SH-SY5Y (cell line): ENCODE measurements at regions not wholly inside any gene's neighbourhood (a gene's known extent, or its start where the extent isn't known, plus 50 kb on each side); places are given as distances from the start of the nearest gene placed in this dataset.

ENCODE experiments used
- GATA2 ChIP-seq: IDR thresholded peaks from 2 replicates; pipeline ENCODE4 v1.6.1; 2011; ENCODE audit warnings: mild to moderate bottlenecking, low read depth, low read length
- GATA3 ChIP-seq: IDR thresholded peaks from 2 replicates; pipeline ENCODE4 v1.6.1; 2011; ENCODE audit warnings: low read depth, mild to moderate bottlenecking, low read length, moderate library complexity

- no peak for TF ChIP-seq GATA2
- no peak for TF ChIP-seq GATA3
Observed at GRCh38 chr1:4307468-4307845, 347.0 kb upstream of the AJAP1 start.

GRCh38 chr1:4307911-4308545 lies 346.4 kb upstream of the AJAP1 start:
- no peak for TF ChIP-seq GATA3
- no peak for TF ChIP-seq GATA2

GRCh38 chr1:4308806-4309205 lies 345.6 kb upstream of the AJAP1 start:
- TF ChIP-seq GATA3 (no peak), GATA2 (no peak)

- TF ChIP-seq GATA2 (no peak), GATA3 (no peak)
Observed at GRCh38 chr1:4309676-4310320, 344.6 kb upstream of the AJAP1 start.

- no peak for TF ChIP-seq GATA3
- TF ChIP-seq GATA2: no peak
Observed at GRCh38 chr1:4310396-4310923, 343.9 kb upstream of the AJAP1 start.

GRCh38 chr1:4312024-4312423 lies 342.4 kb upstream of the AJAP1 start:
- no peak for TF ChIP-seq GATA3
- TF ChIP-seq GATA2: no peak

GRCh38 chr1:4315202-4315601 lies 339.2 kb upstream of the AJAP1 start:
- TF ChIP-seq GATA2 (no peak), GATA3 (no peak)

- no peak for TF ChIP-seq GATA2
- no peak for TF ChIP-seq GATA3
Observed at GRCh38 chr1:4317207-4317606, 337.2 kb upstream of the AJAP1 start.

- TF ChIP-seq GATA2: no peak
- no peak for TF ChIP-seq GATA3
Observed at GRCh38 chr1:4318720-4319119, 335.7 kb upstream of the AJAP1 start.

GRCh38 chr1:4319496-4319895 lies 334.9 kb upstream of the AJAP1 start:
- TF ChIP-seq GATA3: no peak

GRCh38 chr1:4322881-4323280 lies 331.5 kb upstream of the AJAP1 start:
- no peak for TF ChIP-seq GATA2
- no peak for TF ChIP-seq GATA3

- TF ChIP-seq GATA2 (no peak), GATA3 (no peak)
Observed at GRCh38 chr1:4323309-4323708, 331.1 kb upstream of the AJAP1 start.

- TF ChIP-seq GATA2 (no peak), GATA3 (no peak)
Observed at GRCh38 chr1:4324525-4324924, 329.9 kb upstream of the AJAP1 start.

- no peak for TF ChIP-seq GATA2
Observed at GRCh38 chr1:4327142-4327541, 327.3 kb upstream of the AJAP1 start.

- TF ChIP-seq GATA3 (no peak), GATA2 (no peak)
Observed at GRCh38 chr1:4328402-4329071, 325.9 kb upstream of the AJAP1 start.
